G401.6 (cell line): ENCODE measurements at regions not wholly inside any gene's neighbourhood (a gene's known extent, or its start where the extent isn't known, plus 50 kb on each side); places are given as distances from the start of the nearest gene placed in this dataset.

Experiments used
- FAIRE-seq: peaks from 2 replicates; lab custom pipeline; 2012; peaks lifted over from hg19 to GRCh38; lab: Jason Lieb, UNC

- no peak for FAIRE-seq
Measured at GRCh38 chr4:96827086-96827485, 987.2 kb downstream of the PDHA2 start.

GRCh38 chr4:96833831-96834230 lies 993.9 kb downstream of the PDHA2 start:
- no peak for FAIRE-seq

GRCh38 chr4:96835991-96836390 lies 996.1 kb downstream of the PDHA2 start:
- no peak for FAIRE-seq

- no peak for FAIRE-seq
Measured at GRCh38 chr4:96839441-96839840, 999.5 kb downstream of the PDHA2 start.

- FAIRE-seq = no peak
Measured at GRCh38 chr4:96841801-96842200, 1001.9 kb downstream of the PDHA2 start.

GRCh38 chr4:96844858-96845490 lies 1005.1 kb downstream of the PDHA2 start:
- no peak for FAIRE-seq

- no peak for FAIRE-seq
Measured at GRCh38 chr4:96845819-96846218, 1005.9 kb downstream of the PDHA2 start.

- no peak for FAIRE-seq
Measured at GRCh38 chr4:96874657-96875056, 1034.8 kb downstream of the PDHA2 start.

- FAIRE-seq = no peak
Measured at GRCh38 chr4:96879527-96879926, 1039.6 kb downstream of the PDHA2 start.

GRCh38 chr4:96887857-96888256 lies 1048.0 kb downstream of the PDHA2 start:
- no peak for FAIRE-seq

GRCh38 chr4:96894621-96895020 lies 1054.7 kb downstream of the PDHA2 start:
- FAIRE-seq = no peak

GRCh38 chr4:96895826-96896225 lies 1055.9 kb downstream of the PDHA2 start:
- peak; percentile 71 for FAIRE-seq

- no peak for FAIRE-seq
Measured at GRCh38 chr4:96912716-96913115, 1072.8 kb downstream of the PDHA2 start.

GRCh38 chr4:96913441-96914080 lies 1073.7 kb downstream of the PDHA2 start:
- no peak for FAIRE-seq

GRCh38 chr4:96916711-96917110 lies 1076.8 kb downstream of the PDHA2 start:
- no peak for FAIRE-seq

- FAIRE-seq = no peak
Measured at GRCh38 chr4:96936886-96937285, 1097.0 kb downstream of the PDHA2 start.

GRCh38 chr4:96946552-96946951 lies 1106.7 kb downstream of the PDHA2 start:
- no peak for FAIRE-seq

GRCh38 chr4:96952610-96953009 lies 1112.7 kb downstream of the PDHA2 start:
- FAIRE-seq = no peak

- no peak for FAIRE-seq
Measured at GRCh38 chr4:96955226-96955625, 1115.3 kb downstream of the PDHA2 start.

GRCh38 chr4:96955691-96956090 lies 1115.8 kb downstream of the PDHA2 start:
- FAIRE-seq = no peak

GRCh38 chr4:96969455-96969854 lies 1129.6 kb downstream of the PDHA2 start:
- peak; percentile 25 for FAIRE-seq

GRCh38 chr4:96972920-96973319 lies 1133.0 kb downstream of the PDHA2 start:
- FAIRE-seq = no peak

GRCh38 chr4:96974295-96974694 lies 1134.4 kb downstream of the PDHA2 start:
- FAIRE-seq = no peak

GRCh38 chr4:96983830-96984229 lies 1143.9 kb downstream of the PDHA2 start:
- FAIRE-seq = no peak
